ENCODE measurements at regions not wholly inside any gene's neighbourhood (a gene's known extent, or its start where the extent isn't known, plus 50 kb on each side); places are given as distances from the start of the nearest gene placed in this dataset.

- Histone ChIP-seq H3K27ac (replicated peaks; ENCODE audit: low read length) (no peak overlapping the region), H3K4ac (ENCODE audit: low read length) (no peak overlapping the region), H2BK12ac (ENCODE audit: low read length) (no peak overlapping the region), H4K8ac (ENCODE audit: low read depth, low read length) (no peak overlapping the region), H3K14ac (ENCODE audit: low read length) (no peak overlapping the region), H3K23ac (ENCODE audit: low read depth, low read length, poor library complexity) (no peak overlapping the region), H3K18ac (ENCODE audit: low read length) (no peak overlapping the region), H3K79me1 (ENCODE audit: low read depth, low read length) (no peaks in the 10 kb centered on the region), H2BK120ac (ENCODE audit: low read depth, low read length) (no peak overlapping the region), H3K9me3 (replicated peaks in 1 of 2; ENCODE audit: control insufficient read depth in 2 of 2, insufficient read depth in 1 of 2, low read depth in 1 of 2, low read length in 2 of 2) (no peaks in the 10 kb centered on the region), H3K36me3 (replicated peaks in 1 of 2; ENCODE audit: control insufficient read depth in 2 of 2, insufficient read depth in 2 of 2, low read length in 2 of 2) (no peaks in the 10 kb centered on the region), H2AFZ (ENCODE audit: low read length) (no peak overlapping the region), H4K91ac (ENCODE audit: low read depth, low read length, poor library complexity) (no peak overlapping the region), H2AK5ac (ENCODE audit: low read depth, low read length) (no peak overlapping the region), H2BK5ac (ENCODE audit: low read length) (no peak overlapping the region), H3K4me3 (ENCODE audit: low read length in 2 of 2) (no peak overlapping the region), H3K27me3 (ENCODE audit: control insufficient read depth in 3 of 3, insufficient read depth in 3 of 3, low read depth in 1 of 3, low read length in 3 of 3) (no peaks in the 10 kb centered on the region), H3K4me1 (ENCODE audit: control insufficient read depth in 2 of 2, insufficient read depth in 1 of 2, low read depth in 1 of 2, low read length in 2 of 2) (peaks cover 0 to 2% of the 10 kb centered on the region in 2 donors), H3K9ac (ENCODE audit: low read depth, low read length, poor library complexity) (no peak overlapping the region), H3K4me2 (ENCODE audit: insufficient read depth, low read length, poor library complexity, severe bottlenecking) (no peak overlapping the region), H2BK15ac (ENCODE audit: low read length) (no peak overlapping the region)
- no CpG with 5 or more reads among the region's 2 CpGs for WGBS, 2 donors (ENCODE audit: extremely low coverage in 2 of 2, insufficient read length in 2 of 2, insufficient replicate concordance in 1 of 2)
- DNase-seq (ENCODE audit: low spot score), result no peak
Observed at GRCh38 chr13:78993792-78994191, 334.8 kb upstream of the OBI1 start.

GRCh38 chr13:78981913-78982312 lies 323.0 kb upstream of the OBI1 start:
- Histone ChIP-seq H3K4ac (ENCODE audit: low read length) (no peak overlapping the region), H3K9ac (ENCODE audit: low read depth, low read length, poor library complexity) (no peak overlapping the region), H3K14ac (ENCODE audit: low read length) (no peak overlapping the region), H4K91ac (ENCODE audit: low read depth, low read length, poor library complexity) (no peak overlapping the region), H4K8ac (ENCODE audit: low read depth, low read length) (no peak overlapping the region), H3K4me1 (ENCODE audit: control insufficient read depth in 2 of 2, insufficient read depth in 1 of 2, low read depth in 1 of 2, low read length in 2 of 2) (no peaks in the 10 kb centered on the region), H3K23ac (ENCODE audit: low read depth, low read length, poor library complexity) (no peak overlapping the region), H2AK5ac (ENCODE audit: low read depth, low read length) (no peak overlapping the region), H3K27me3 (ENCODE audit: control insufficient read depth in 3 of 3, insufficient read depth in 3 of 3, low read depth in 1 of 3, low read length in 3 of 3) (no peaks in the 10 kb centered on the region), H2BK5ac (ENCODE audit: low read length) (no peak overlapping the region), H3K4me2 (ENCODE audit: insufficient read depth, low read length, poor library complexity, severe bottlenecking) (no peak overlapping the region), H3K27ac (replicated peaks; ENCODE audit: low read length) (no peak overlapping the region), H2BK15ac (ENCODE audit: low read length) (no peak overlapping the region), H3K79me1 (ENCODE audit: low read depth, low read length) (no peaks in the 10 kb centered on the region), H2BK12ac (ENCODE audit: low read length) (no peak overlapping the region), H3K18ac (ENCODE audit: low read length) (no peak overlapping the region), H3K36me3 (replicated peaks in 1 of 2; ENCODE audit: control insufficient read depth in 2 of 2, insufficient read depth in 2 of 2, low read length in 2 of 2) (no peaks in the 10 kb centered on the region), H3K9me3 (replicated peaks in 1 of 2; ENCODE audit: control insufficient read depth in 2 of 2, insufficient read depth in 1 of 2, low read depth in 1 of 2, low read length in 2 of 2) (no peaks in the 10 kb centered on the region), H2BK120ac (ENCODE audit: low read depth, low read length) (no peak overlapping the region), H2AFZ (ENCODE audit: low read length) (no peak overlapping the region), H3K4me3 (ENCODE audit: low read length in 2 of 2) (no peak overlapping the region)
- no CpG with 5 or more reads among the region's 4 CpGs for WGBS, 2 donors (ENCODE audit: extremely low coverage in 2 of 2, insufficient read length in 2 of 2, insufficient replicate concordance in 1 of 2)
- DNase-seq (ENCODE audit: low spot score), result no peak

- no peak overlapping the region for H3K18ac ChIP-seq (ENCODE audit: low read length)
Observed at GRCh38 chr13:78979349-78979748, 320.4 kb upstream of the OBI1 start.

GRCh38 chr13:78978381-78978998 lies 319.5 kb upstream of the OBI1 start:
- Histone ChIP-seq H3K79me1 (ENCODE audit: low read depth, low read length) (no peaks in the 10 kb centered on the region), H3K9ac (ENCODE audit: low read depth, low read length, poor library complexity) (no peak overlapping the region), H3K18ac (ENCODE audit: low read length) (no peak overlapping the region), H3K4me1 (ENCODE audit: control insufficient read depth in 2 of 2, insufficient read depth in 1 of 2, low read depth in 1 of 2, low read length in 2 of 2) (no peaks in the 10 kb centered on the region), H2BK15ac (ENCODE audit: low read length) (no peak overlapping the region), H2AK5ac (ENCODE audit: low read depth, low read length) (no peak overlapping the region), H3K27ac (replicated peaks; ENCODE audit: low read length) (no peak overlapping the region), H4K91ac (ENCODE audit: low read depth, low read length, poor library complexity) (no peak overlapping the region), H2BK5ac (ENCODE audit: low read length) (no peak overlapping the region), H3K9me3 (replicated peaks in 1 of 2; ENCODE audit: control insufficient read depth in 2 of 2, insufficient read depth in 1 of 2, low read depth in 1 of 2, low read length in 2 of 2) (no peaks in the 10 kb centered on the region), H3K4me2 (ENCODE audit: insufficient read depth, low read length, poor library complexity, severe bottlenecking) (no peak overlapping the region), H3K4me3 (ENCODE audit: low read length in 2 of 2) (no peak overlapping the region), H3K27me3 (ENCODE audit: control insufficient read depth in 3 of 3, insufficient read depth in 3 of 3, low read depth in 1 of 3, low read length in 3 of 3) (no peaks in the 10 kb centered on the region), H2AFZ (ENCODE audit: low read length) (no peak overlapping the region), H3K36me3 (replicated peaks in 1 of 2; ENCODE audit: control insufficient read depth in 2 of 2, insufficient read depth in 2 of 2, low read length in 2 of 2) (no peaks in the 10 kb centered on the region), H3K23ac (ENCODE audit: low read depth, low read length, poor library complexity) (no peak overlapping the region), H3K14ac (ENCODE audit: low read length) (no peak overlapping the region), H2BK120ac (ENCODE audit: low read depth, low read length) (no peak overlapping the region), H3K4ac (ENCODE audit: low read length) (no peak overlapping the region), H4K8ac (ENCODE audit: low read depth, low read length) (no peak overlapping the region), H2BK12ac (ENCODE audit: low read length) (no peak overlapping the region)
- WGBS, 2 donors (ENCODE audit: extremely low coverage in 2 of 2, insufficient read length in 2 of 2, insufficient replicate concordance in 1 of 2), result no CpG with 5 or more reads among the region's 2 CpGs
- DNase-seq (ENCODE audit: low spot score), result peak; percentile 54

More at GRCh38 chr13:78979349-78979748, 320.4 kb upstream of the OBI1 start:
- Histone ChIP-seq H3K23ac (ENCODE audit: low read depth, low read length, poor library complexity) (no peak overlapping the region), H2BK12ac (ENCODE audit: low read length) (no peak overlapping the region), H3K27me3 (ENCODE audit: control insufficient read depth in 3 of 3, insufficient read depth in 3 of 3, low read depth in 1 of 3, low read length in 3 of 3) (no peaks in the 10 kb centered on the region), H3K9ac (ENCODE audit: low read depth, low read length, poor library complexity) (no peak overlapping the region), H2BK5ac (ENCODE audit: low read length) (no peak overlapping the region), H3K9me3 (replicated peaks in 1 of 2; ENCODE audit: control insufficient read depth in 2 of 2, insufficient read depth in 1 of 2, low read depth in 1 of 2, low read length in 2 of 2) (no peaks in the 10 kb centered on the region), H3K36me3 (replicated peaks in 1 of 2; ENCODE audit: control insufficient read depth in 2 of 2, insufficient read depth in 2 of 2, low read length in 2 of 2) (no peaks in the 10 kb centered on the region), H3K4me1 (ENCODE audit: control insufficient read depth in 2 of 2, insufficient read depth in 1 of 2, low read depth in 1 of 2, low read length in 2 of 2) (no peaks in the 10 kb centered on the region), H2AK5ac (ENCODE audit: low read depth, low read length) (no peak overlapping the region), H2BK15ac (ENCODE audit: low read length) (no peak overlapping the region), H2AFZ (ENCODE audit: low read length) (no peak overlapping the region), H3K4me2 (ENCODE audit: insufficient read depth, low read length, poor library complexity, severe bottlenecking) (no peak overlapping the region), H4K91ac (ENCODE audit: low read depth, low read length, poor library complexity) (no peak overlapping the region), H3K4me3 (ENCODE audit: low read length in 2 of 2) (no peak overlapping the region), H3K27ac (replicated peaks; ENCODE audit: low read length) (no peak overlapping the region), H4K8ac (ENCODE audit: low read depth, low read length) (no peak overlapping the region), H3K4ac (ENCODE audit: low read length) (no peak overlapping the region), H2BK120ac (ENCODE audit: low read depth, low read length) (no peak overlapping the region), H3K14ac (ENCODE audit: low read length) (no peak overlapping the region), H3K79me1 (ENCODE audit: low read depth, low read length) (no peaks in the 10 kb centered on the region)
- DNase-seq (ENCODE audit: low spot score), result no peak
- WGBS, 2 donors (ENCODE audit: extremely low coverage in 2 of 2, insufficient read length in 2 of 2, insufficient replicate concordance in 1 of 2), result no CpG with 5 or more reads among the region's 5 CpGs
